Endothelial cell of umbilical vein (primary cell): ENCODE measurements at regions not wholly inside any gene's neighbourhood (a gene's known extent, or its start where the extent isn't known, plus 50 kb on each side); places are given as distances from the start of the nearest gene placed in this dataset.

ENCODE experiments used
- BruUV-seq: library from RNA; stranded (reverse); fragments of 400-500 nt; replicated peaks from 2 replicates; lab custom pipeline; 2021; lab: Mats Ljungman, UMichigan
- CTCF ChIA-PET: fragments of 300-600, 350-600 bp; sonication (Branson Sonifier 250); formaldehyde crosslinking; loops from one replicate; lab custom pipeline; 2021; ENCODE audit warnings: antibody characterized with exemption, inconsistent platforms; lab: Charles Lee
- POLR2A ChIA-PET: fragments of 300-600, 350-600 bp; sonication (Branson Sonifier 250); formaldehyde crosslinking; loops from one replicate; lab custom pipeline; 2021; ENCODE audit warnings: antibody characterized with exemption, inconsistent platforms; lab: Charles Lee
- DNase-seq: peaks from one replicate; pipeline ENCODE4 v3.0.0-alpha.2; 2011; ENCODE audit warnings: low read depth, low spot score
- FAIRE-seq: peaks from 2 replicates; lab custom pipeline; 2011; peaks lifted over from hg19 to GRCh38; lab: Jason Lieb, UNC
- H2AFZ ChIP-seq: 2 replicates; pipeline ENCODE4 v1.6.0; 2012; ENCODE audit warnings: low read depth, low read length, control low read depth, inconsistent platforms
- H3K27ac ChIP-seq: 2 replicates; pipeline ENCODE4 v1.5.1; 2011; ENCODE audit warnings: low read depth, mild to moderate bottlenecking, control low read depth, low read length, moderate library complexity; ENCODE audit not compliant: insufficient read depth
- H3K27me3 ChIP-seq, 2 experiments: 2 replicates each; pipeline versions ENCODE4 v1.6.0 to v1.6.1; 2011; ENCODE audit warnings: low read length in 2 of 2, mixed read lengths in 1 of 2; ENCODE audit not compliant: control insufficient read depth in 2 of 2, insufficient read depth in 2 of 2
- H3K36me3 ChIP-seq, 2 experiments: 2 replicates in 1 of 2; 3 replicates in 1 of 2; pipeline ENCODE4 v1.5.1; 2011; ENCODE audit warnings: low read length in 2 of 2, mild to moderate bottlenecking in 1 of 2, moderate library complexity in 1 of 2; ENCODE audit not compliant: control insufficient read depth in 2 of 2, insufficient read depth in 2 of 2; ENCODE audit errors: extremely low read depth in 1 of 2
- H3K4me1 ChIP-seq: 3 replicates; pipeline ENCODE4 v1.5.1; 2011; ENCODE audit warnings: mild to moderate bottlenecking, low read length; ENCODE audit not compliant: control insufficient read depth, insufficient read depth; ENCODE audit errors: extremely low read depth
- H3K4me2 ChIP-seq: 2 replicates; pipeline ENCODE4 v1.6.1; 2011; ENCODE audit warnings: low read length, control low read depth, mixed read lengths; ENCODE audit not compliant: insufficient read depth
- H3K4me3 ChIP-seq, 3 experiments: fragments of 200-600 bp in 1 of 3; sonication (generic), shearing (Covaris generic) in 1 of 3; replicated peaks in 1 of 3; 2 replicates each; pipeline ENCODE4 v1.5.1; 2011 to 2016; ENCODE audit warnings: control low read depth in 3 of 3, low read length in 3 of 3, mild to moderate bottlenecking in 2 of 3, inconsistent platforms in 1 of 3, low read depth in 1 of 3, moderate library complexity in 1 of 3; ENCODE audit not compliant: insufficient read depth in 1 of 3
- H3K79me2 ChIP-seq: 2 replicates; pipeline ENCODE4 v1.6.0; 2012; ENCODE audit warnings: low read length, inconsistent platforms; ENCODE audit not compliant: control insufficient read depth, insufficient read depth
- H3K9ac ChIP-seq: replicated peaks from 2 replicates; pipeline ENCODE3; 2011; ENCODE audit warnings: low read length, control low read depth; ENCODE audit not compliant: insufficient read depth; ENCODE audit errors: extremely low read depth
- H3K9me1 ChIP-seq: replicated peaks from 3 replicates; pipeline ENCODE4 v1.6.0; 2011; ENCODE audit warnings: mild to moderate bottlenecking, low read length; ENCODE audit not compliant: control insufficient read depth, insufficient read depth; ENCODE audit errors: extremely low read depth
- H3K9me3 ChIP-seq: replicated peaks from 2 replicates; pipeline ENCODE4 v1.5.1; 2012; ENCODE audit warnings: low read length, inconsistent platforms; ENCODE audit not compliant: control insufficient read depth, insufficient read depth
- H4K20me1 ChIP-seq: replicated peaks from 2 replicates; pipeline ENCODE3; 2011; ENCODE audit warnings: mild to moderate bottlenecking, low read length; ENCODE audit not compliant: control insufficient read depth, insufficient read depth; ENCODE audit errors: extremely low read depth
- EZH2 ChIP-seq: IDR thresholded peaks from 2 replicates; pipeline ENCODE4 v1.6.1; 2012; ENCODE audit warnings: borderline replicate concordance, low read depth, mild to moderate bottlenecking, moderate library complexity, low read length, inconsistent platforms; ENCODE audit not compliant: severe bottlenecking
- FOS ChIP-seq: IDR thresholded peaks from 2 replicates; pipeline ENCODE4 v1.6.1; 2011; ENCODE audit warnings: mild to moderate bottlenecking, low read length, moderate library complexity, borderline replicate concordance; ENCODE audit not compliant: insufficient read depth
- GATA2 ChIP-seq: IDR thresholded peaks from 2 replicates; pipeline ENCODE4 v1.7.0; 2011; ENCODE audit warnings: low read depth, mild to moderate bottlenecking, moderate library complexity, mixed read lengths, low read length; ENCODE audit not compliant: insufficient read length, insufficient read depth
- JUN ChIP-seq: IDR thresholded peaks from 2 replicates; pipeline ENCODE4 v1.6.1; 2011; ENCODE audit warnings: borderline replicate concordance, low read depth; ENCODE audit not compliant: insufficient read length, insufficient read depth
- MYC ChIP-seq: IDR thresholded peaks from one replicate; pipeline ENCODE4 v1.6.1; 2011; ENCODE audit warnings: mild to moderate bottlenecking, low read depth, low read length
- POLR2A ChIP-seq: IDR thresholded peaks from 2 replicates; pipeline ENCODE4 v1.6.1; 2012; ENCODE audit warnings: low read depth, mild to moderate bottlenecking, control low read depth, low read length
- POLR2AphosphoS5 ChIP-seq: IDR thresholded peaks from 2 replicates; pipeline ENCODE4 v1.6.1; 2012; ENCODE audit warnings: low read depth, mild to moderate bottlenecking, control low read depth, low read length, moderate library complexity; ENCODE audit not compliant: insufficient read depth
- dilution Hi-C: fragments of 300-500 bp; cut with MboI; formaldehyde crosslinking; loops from one replicate; pipeline ENCODE4 v1.15.0; 2019; ENCODE audit warnings: low sequenced_read_pairs; ENCODE audit not compliant: extremely low pct_ligation_motif_present
- intact Hi-C: fragments of 100-400 bp; cut with micrococcal nuclease; formaldehyde crosslinking; loops from one replicate; pipeline ENCODE4 v1.10.0; 2022
- TF ChIP-seq, protein P1 (sequence below): IDR thresholded peaks from 2 replicates; pipeline ENCODE4 v1.6.1; 2011; ENCODE audit not compliant: insufficient read depth, insufficient read length
- TF ChIP-seq, protein P2 (sequence below), 2 donors: IDR thresholded peaks; 1 replicate in 1 of 2; 2 replicates in 1 of 2; pipeline ENCODE4 v1.5.1; 2011; ENCODE audit warnings: low read length in 2 of 2, mild to moderate bottlenecking in 2 of 2, moderate library complexity in 2 of 2, control low read depth in 1 of 2, inconsistent platforms in 1 of 2, low read depth in 1 of 2; ENCODE audit not compliant: insufficient read depth in 1 of 2; ENCODE audit errors: extremely low read depth in 1 of 2

DNA sequence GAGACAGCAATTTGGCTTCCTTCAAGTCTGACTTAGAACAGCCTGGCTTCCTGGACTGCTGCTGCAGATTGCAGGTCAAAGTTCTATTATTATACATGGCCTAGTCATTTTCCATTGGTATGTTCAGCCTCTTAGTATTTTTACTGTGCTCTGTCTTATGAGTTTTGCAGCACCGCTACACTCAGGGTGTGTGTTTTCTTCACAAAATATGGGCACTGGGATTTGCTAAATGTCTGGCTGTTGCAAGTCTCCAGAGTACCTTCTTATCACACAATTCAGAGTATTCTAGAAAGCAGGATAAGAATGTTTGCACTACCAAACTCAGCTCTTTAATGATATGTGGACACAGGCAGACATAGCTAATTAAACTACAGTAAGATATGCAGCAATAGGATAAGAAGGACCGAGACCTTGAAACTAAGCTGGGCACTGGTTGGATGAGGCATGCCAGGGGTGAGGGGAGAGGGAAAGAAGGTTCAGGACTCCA, 203.0 kb upstream of the PDZRN3 start:
- Histone ChIP-seq H3K9ac (no peak overlapping the region), H3K27ac (no peak overlapping the region), H2AFZ (no peak overlapping the region), H3K79me2 (no peaks in the 10 kb centered on the region), H4K20me1 (no peaks in the 10 kb centered on the region), H3K9me1 (no peaks in the 10 kb centered on the region), H3K27me3 (no peaks in the 10 kb centered on the region), H3K9me3 (no peaks in the 10 kb centered on the region), H3K36me3 (no peaks in the 10 kb centered on the region), H3K4me1 (no peaks in the 10 kb centered on the region), H3K4me2 (no peak overlapping the region), H3K4me3 (no peak overlapping the region)
- FAIRE-seq (no peak), DNase-seq (no peak)
- ChIA-PET POLR2A (no interaction called here), CTCF (no interaction called here)
- dilution Hi-C loops (no loop called here), intact Hi-C loops (no loop called here)
- TF ChIP-seq EZH2 (no peak), GATA2 (no peak), POLR2AphosphoS5 (no peak), MYC (no peak), FOS (no peak), JUN (no peak), POLR2A (no peak)
- TF ChIP-seq, protein P1, sequence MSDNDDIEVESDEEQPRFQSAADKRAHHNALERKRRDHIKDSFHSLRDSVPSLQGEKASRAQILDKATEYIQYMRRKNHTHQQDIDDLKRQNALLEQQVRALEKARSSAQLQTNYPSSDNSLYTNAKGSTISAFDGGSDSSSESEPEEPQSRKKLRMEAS, result no peak
- TF ChIP-seq, protein P2, sequence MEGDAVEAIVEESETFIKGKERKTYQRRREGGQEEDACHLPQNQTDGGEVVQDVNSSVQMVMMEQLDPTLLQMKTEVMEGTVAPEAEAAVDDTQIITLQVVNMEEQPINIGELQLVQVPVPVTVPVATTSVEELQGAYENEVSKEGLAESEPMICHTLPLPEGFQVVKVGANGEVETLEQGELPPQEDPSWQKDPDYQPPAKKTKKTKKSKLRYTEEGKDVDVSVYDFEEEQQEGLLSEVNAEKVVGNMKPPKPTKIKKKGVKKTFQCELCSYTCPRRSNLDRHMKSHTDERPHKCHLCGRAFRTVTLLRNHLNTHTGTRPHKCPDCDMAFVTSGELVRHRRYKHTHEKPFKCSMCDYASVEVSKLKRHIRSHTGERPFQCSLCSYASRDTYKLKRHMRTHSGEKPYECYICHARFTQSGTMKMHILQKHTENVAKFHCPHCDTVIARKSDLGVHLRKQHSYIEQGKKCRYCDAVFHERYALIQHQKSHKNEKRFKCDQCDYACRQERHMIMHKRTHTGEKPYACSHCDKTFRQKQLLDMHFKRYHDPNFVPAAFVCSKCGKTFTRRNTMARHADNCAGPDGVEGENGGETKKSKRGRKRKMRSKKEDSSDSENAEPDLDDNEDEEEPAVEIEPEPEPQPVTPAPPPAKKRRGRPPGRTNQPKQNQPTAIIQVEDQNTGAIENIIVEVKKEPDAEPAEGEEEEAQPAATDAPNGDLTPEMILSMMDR (IDR thresholded peaks at IDR 0.05; ENCODE audit: extremely low read depth in 1 of 2, insufficient read depth in 1 of 2, low read depth in 1 of 2, low read length in 2 of 2), result no peak
- no TSS peak for BruUV-seq
